Osteoblast (primary cell): ENCODE measurements at regions not wholly inside any gene's neighbourhood (a gene's known extent, or its start where the extent isn't known, plus 50 kb on each side); places are given as distances from the start of the nearest gene placed in this dataset.

Source experiments
- DNase-seq: peaks from one replicate; pipeline ENCODE4 v3.0.0; 2011; ENCODE audit warnings: low spot score, mixed read lengths; ENCODE audit not compliant: insufficient read length; ENCODE audit errors: missing footprints
- H2AFZ ChIP-seq: 2 replicates; pipeline ENCODE4 v1.6.0; 2011; ENCODE audit warnings: mild to moderate bottlenecking, low read length
- H3K27ac ChIP-seq: 2 replicates; pipeline ENCODE4 v1.5.1; 2011; ENCODE audit warnings: mild to moderate bottlenecking, low read depth, low read length, moderate library complexity
- H3K27me3 ChIP-seq: 2 replicates; pipeline ENCODE4 v1.6.0; 2012; ENCODE audit warnings: mild to moderate bottlenecking, control low read depth, inconsistent platforms, low read length, moderate library complexity; ENCODE audit not compliant: insufficient read depth
- H3K36me3 ChIP-seq: 2 replicates; pipeline ENCODE4 v1.5.1; 2011; ENCODE audit warnings: mild to moderate bottlenecking, low read length, control low read depth, moderate library complexity; ENCODE audit not compliant: insufficient read depth
- H3K4me1 ChIP-seq: 2 replicates; pipeline ENCODE4 v1.5.1; 2011; ENCODE audit warnings: mild to moderate bottlenecking, low read length, control low read depth, moderate library complexity; ENCODE audit not compliant: insufficient read depth
- H3K4me2 ChIP-seq: 2 replicates; pipeline ENCODE4 v1.6.0; 2011; ENCODE audit warnings: mild to moderate bottlenecking, low read length; ENCODE audit not compliant: insufficient read depth
- H3K4me3 ChIP-seq: fragments of 200-600 bp; sonication (generic); 3 replicates; pipeline ENCODE4 v1.5.1; 2012; ENCODE audit warnings: mild to moderate bottlenecking, low read length, inconsistent platforms; ENCODE audit not compliant: insufficient read depth
- H3K79me2 ChIP-seq: 2 replicates; pipeline ENCODE4 v1.6.0; 2012; ENCODE audit warnings: mild to moderate bottlenecking, low read length, control low read depth, inconsistent platforms; ENCODE audit not compliant: insufficient read depth
- H3K9me3 ChIP-seq: 2 replicates; pipeline ENCODE4 v1.5.1; 2011; ENCODE audit warnings: low read depth, low read length, control low read depth
- H4K20me1 ChIP-seq: 2 replicates; pipeline ENCODE4 v1.6.0; 2012; ENCODE audit warnings: mild to moderate bottlenecking, low read length, control low read depth; ENCODE audit not compliant: insufficient read depth
- CTCF ChIP-seq: IDR thresholded peaks from 2 replicates; pipeline ENCODE4 v1.5.1; 2011; ENCODE audit warnings: mild to moderate bottlenecking, low read depth, low read length, moderate library complexity; ENCODE audit errors: extremely low read depth

DNA sequence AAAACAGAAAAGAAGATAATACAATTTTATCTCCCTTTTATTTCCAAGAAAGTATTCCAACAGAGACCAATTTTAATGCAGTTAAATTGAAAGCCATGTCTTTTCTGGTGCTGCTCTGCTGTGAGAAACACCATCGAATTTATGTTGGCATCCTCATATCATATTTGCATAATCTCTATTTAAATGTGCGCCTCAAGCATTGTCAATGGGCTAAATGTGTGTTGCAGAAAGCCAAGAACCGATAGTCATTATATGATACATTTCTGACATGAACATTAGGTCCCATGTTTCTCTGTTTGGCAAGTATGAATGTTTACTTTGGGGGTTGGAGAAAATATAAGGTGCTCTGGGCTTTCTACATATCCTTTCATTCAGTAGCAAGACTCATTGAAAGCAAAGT, 1023.5 kb upstream of the CELF2 start:
- no peak for TF ChIP-seq CTCF
- no peaks in the 10 kb centered on the region for H3K36me3 ChIP-seq
- no peaks in the 10 kb centered on the region for H4K20me1 ChIP-seq
- H2AFZ ChIP-seq = no peak overlapping the region
- no peaks in the 10 kb centered on the region for H3K27me3 ChIP-seq
- H3K9me3 ChIP-seq = no peaks in the 10 kb centered on the region
- no peaks in the 10 kb centered on the region for H3K4me1 ChIP-seq
- H3K4me2 ChIP-seq = no peak overlapping the region
- no peak for DNase-seq
- no peak overlapping the region for H3K27ac ChIP-seq
- no peaks in the 10 kb centered on the region for H3K79me2 ChIP-seq
- H3K4me3 ChIP-seq = no peak overlapping the region

- no peaks in the 10 kb centered on the region for H3K4me1 ChIP-seq
- H4K20me1 ChIP-seq = no peaks in the 10 kb centered on the region
- no peak for TF ChIP-seq CTCF
- H3K27ac ChIP-seq = no peak overlapping the region
- H3K79me2 ChIP-seq = no peaks in the 10 kb centered on the region
- H3K4me3 ChIP-seq = no peak overlapping the region
- H3K27me3 ChIP-seq = no peaks in the 10 kb centered on the region
- H3K4me2 ChIP-seq = no peak overlapping the region
- DNase-seq = no peak
- no peak overlapping the region for H2AFZ ChIP-seq
- H3K36me3 ChIP-seq = no peaks in the 10 kb centered on the region
- H3K9me3 ChIP-seq = peaks cover 3% of the 10 kb centered on the region
Measured at GRCh38 chr10:9999627-10000026, 1018.0 kb upstream of the CELF2 start.

- no peak for TF ChIP-seq CTCF
- H4K20me1 ChIP-seq = no peaks in the 10 kb centered on the region
- H3K79me2 ChIP-seq = no peaks in the 10 kb centered on the region
- H3K27ac ChIP-seq = no peak overlapping the region
- H3K4me3 ChIP-seq = no peak overlapping the region
- no peaks in the 10 kb centered on the region for H3K36me3 ChIP-seq
- no peaks in the 10 kb centered on the region for H3K4me1 ChIP-seq
- H3K9me3 ChIP-seq = peaks cover 1% of the 10 kb centered on the region
- H3K27me3 ChIP-seq = no peaks in the 10 kb centered on the region
- H2AFZ ChIP-seq = no peak overlapping the region
- DNase-seq = no peak
- no peak overlapping the region for H3K4me2 ChIP-seq
Measured at GRCh38 chr10:10007957-10008356, 1009.7 kb upstream of the CELF2 start.

- no peaks in the 10 kb centered on the region for H3K9me3 ChIP-seq
- no peaks in the 10 kb centered on the region for H3K4me1 ChIP-seq
- no peak for TF ChIP-seq CTCF
- no peaks in the 10 kb centered on the region for H3K79me2 ChIP-seq
- H3K27ac ChIP-seq = no peak overlapping the region
- no peak overlapping the region for H2AFZ ChIP-seq
- H3K4me2 ChIP-seq = no peak overlapping the region
- no peaks in the 10 kb centered on the region for H4K20me1 ChIP-seq
- no peak for DNase-seq
- no peaks in the 10 kb centered on the region for H3K36me3 ChIP-seq
- no peaks in the 10 kb centered on the region for H3K27me3 ChIP-seq
- H3K4me3 ChIP-seq = no peak overlapping the region
Measured at GRCh38 chr10:10010397-10010796, 1007.3 kb upstream of the CELF2 start.
